ENCODE measurements at regions not wholly inside any gene's neighbourhood (a gene's known extent, or its start where the extent isn't known, plus 50 kb on each side); places are given as distances from the start of the nearest gene placed in this dataset.

DNA sequence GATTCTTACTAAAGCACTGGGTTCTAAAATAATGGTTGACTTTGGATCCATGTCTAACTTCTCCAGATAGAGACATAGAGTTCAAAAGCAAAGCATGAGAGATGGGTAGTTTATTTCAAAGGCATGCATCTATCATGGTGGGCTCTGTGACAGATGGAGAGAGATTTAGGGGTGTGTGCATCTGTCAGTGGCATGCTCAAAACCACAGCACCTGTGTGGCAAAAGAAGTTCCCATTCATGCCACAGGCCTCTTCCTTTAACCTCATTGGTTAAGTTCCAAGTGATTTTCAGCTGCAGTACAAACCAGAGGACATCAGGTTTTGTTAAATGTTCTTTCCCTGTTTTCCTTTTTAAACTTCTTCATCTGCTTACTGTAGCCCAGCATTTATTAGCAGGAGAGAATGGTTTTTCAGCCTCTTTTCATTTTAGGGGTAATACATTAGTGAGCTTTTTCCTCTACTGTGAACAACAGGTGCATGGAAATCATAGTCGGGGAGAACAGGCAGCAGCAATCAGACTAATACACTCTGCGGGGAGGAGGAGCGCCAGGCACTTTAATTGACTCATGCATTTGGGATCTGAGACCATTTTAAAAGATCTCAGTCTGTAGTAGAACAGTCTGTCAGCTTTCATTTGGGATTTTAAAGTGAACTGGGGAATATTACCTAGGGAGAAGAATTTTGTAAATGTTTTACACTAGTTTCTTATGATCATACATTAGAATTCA is 52.4 kb upstream of the UPP2 start:
- DNase-seq: no peak

DNA sequence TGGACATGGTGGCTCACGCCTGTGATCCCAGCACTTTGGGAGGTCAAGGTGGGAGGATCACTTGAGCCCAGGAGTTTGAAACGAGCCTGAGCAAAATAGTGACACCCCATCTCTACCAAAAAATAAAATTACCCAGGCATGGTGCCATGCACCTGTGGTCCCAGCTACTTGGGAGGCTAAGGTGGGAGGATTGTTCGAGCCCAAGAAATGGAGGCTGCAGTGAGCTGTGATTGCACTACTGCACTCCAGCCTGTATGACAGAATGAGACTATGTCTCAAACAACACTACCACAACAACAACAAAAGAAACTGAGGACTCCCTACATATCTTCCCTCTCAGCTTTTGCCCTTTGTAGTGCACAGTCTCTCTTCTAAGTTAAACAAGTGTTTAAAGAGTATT is 53.3 kb upstream of the UPP2 start:
- no peak for DNase-seq

DNA sequence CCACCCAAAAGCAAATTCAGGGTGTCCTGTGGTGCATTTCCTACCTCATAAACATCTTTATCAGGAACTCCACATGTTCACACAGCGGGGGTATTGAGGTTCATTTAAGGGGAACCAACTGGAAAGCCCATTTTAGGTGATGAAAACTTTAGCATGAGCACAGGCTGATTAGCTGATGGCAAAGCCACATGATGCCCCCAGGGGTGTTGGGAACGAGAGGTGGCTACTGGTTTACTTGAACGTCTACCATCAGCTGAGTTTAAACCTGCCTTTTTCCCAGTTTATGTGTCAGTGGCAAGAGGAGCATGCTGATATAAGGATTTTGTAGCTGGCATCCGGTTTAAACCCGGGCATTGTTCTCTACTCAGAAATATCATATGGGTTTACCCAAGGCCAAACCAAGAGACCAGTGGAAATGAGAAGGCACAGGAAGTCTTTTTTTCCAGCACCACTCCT is 54.5 kb upstream of the UPP2 start:
- no peak for DNase-seq

- DNase-seq: no peak
These were observed 55.4 kb upstream of the UPP2 start for GRCh38 chr2:158046121-158046880.

DNA sequence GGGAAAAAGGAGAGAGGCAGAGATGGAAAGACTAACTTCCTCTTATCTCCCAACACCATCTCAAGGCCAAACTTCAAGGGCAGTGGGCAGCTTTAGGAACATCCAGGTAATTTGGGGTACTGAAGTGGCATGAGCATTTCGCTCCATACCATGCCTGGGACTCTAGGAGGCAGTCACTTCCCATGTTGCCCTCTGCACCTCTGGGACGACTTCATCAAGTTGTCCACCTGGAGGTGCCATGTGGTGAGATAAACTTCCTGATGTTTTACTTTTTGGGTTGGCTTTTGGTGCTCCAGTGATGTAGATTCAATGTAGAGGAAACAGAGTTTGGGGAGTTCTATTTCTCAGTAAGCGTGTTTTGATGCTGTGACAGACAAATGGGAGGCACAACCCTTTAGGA is 56.3 kb upstream of the UPP2 start:
- DNase-seq: no peak

- no peak for DNase-seq
These were observed 58.3 kb upstream of the UPP2 start for GRCh38 chr2:158043181-158043948.

- no peak for DNase-seq
These were observed 59.0 kb upstream of the UPP2 start for GRCh38 chr2:158042666-158043065.

DNA sequence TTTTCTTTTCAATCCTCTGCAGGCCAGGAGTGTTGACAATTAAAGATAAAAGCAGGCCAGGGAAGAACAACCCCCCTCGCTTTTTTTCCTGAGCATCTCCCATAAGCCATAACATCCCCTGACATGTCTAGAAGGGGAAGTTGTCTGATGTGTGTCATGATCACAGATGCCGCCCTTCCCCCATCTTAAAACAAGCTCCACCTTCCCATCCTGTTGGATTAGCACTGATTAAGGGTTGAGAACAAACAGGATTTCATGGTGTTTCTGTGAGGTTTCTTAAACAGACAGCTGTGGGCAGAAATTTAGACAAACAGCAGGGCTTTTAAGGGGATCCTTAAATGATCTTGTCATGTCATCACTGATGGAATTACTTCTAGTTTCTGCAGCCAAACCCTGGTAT is 59.4 kb upstream of the UPP2 start:
- DNase-seq: no peak

- no peak for DNase-seq
These were observed 60.3 kb upstream of the UPP2 start for GRCh38 chr2:158041400-158041799.

DNA sequence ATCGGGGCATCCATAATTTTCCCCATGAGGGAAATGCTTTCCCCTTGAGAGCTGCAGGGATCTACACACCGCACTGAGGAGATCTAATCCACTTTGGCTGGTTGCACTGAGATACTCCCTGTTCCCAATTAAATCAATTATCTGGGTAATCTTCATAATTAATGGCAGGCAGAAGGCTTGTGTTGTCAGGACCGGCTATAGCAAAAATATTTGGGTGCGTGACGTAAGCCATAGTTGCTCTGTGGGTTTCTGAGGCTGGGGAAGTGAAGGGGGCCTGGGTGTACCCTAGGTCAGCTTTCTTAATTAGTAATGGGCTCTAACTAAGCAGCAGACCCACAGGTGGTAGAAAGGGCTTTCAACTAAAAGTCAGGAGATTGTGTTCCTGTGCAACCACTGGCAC is 62.8 kb upstream of the UPP2 start:
- no peak for DNase-seq

- DNase-seq: peak; percentile 59
These were observed 67.3 kb upstream of the UPP2 start for GRCh38 chr2:158034198-158034866.

DNA sequence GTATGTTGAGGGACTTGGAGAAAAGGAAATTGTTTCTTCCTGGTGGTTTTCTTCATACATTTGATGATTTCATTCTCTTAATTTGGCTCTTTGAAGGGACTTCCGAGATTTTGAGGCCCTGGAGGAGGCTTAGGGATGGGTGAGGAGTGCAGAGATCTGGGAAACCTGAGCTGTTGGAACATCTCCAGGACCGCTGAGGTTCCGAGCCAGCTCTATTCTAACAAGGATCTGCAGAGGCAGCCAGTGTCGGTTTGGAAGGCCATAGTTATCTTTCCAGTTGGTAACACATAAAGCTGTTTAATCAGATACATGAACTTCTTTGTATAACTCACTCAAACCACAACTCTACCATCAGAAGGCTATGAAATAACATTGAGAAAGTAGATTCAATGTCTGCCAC is 70.3 kb upstream of the UPP2 start:
- DNase-seq: no peak

- DNase-seq: no peak
These were observed 76.2 kb upstream of the UPP2 start for GRCh38 chr2:158025255-158025996.

GRCh38 chr2:158024288-158024898 is 77.3 kb upstream of the UPP2 start:
- peak; percentile 53 for DNase-seq

- DNase-seq: no peak
These were observed 78.8 kb upstream of the UPP2 start for GRCh38 chr2:158022888-158023287.

DNA sequence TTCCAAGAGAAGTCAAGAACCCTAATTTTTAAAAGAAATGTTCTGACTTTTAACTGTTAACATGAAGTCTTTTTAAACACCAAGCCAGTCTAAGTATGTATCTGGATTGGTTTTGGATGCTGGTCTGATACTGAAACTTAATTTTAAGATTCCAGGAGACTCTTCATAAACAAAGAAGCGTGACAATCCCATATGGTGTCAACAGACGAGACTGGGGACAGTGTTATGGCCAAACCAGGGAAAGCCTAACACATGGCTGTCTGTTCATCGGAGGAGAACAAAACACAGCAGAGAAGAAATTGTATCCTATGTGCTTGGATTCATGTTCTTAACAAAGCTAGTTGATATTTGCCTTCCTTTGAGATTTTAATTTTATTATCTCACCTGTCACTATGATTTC is 80.5 kb upstream of the UPP2 start:
- DNase-seq: no peak

DNA sequence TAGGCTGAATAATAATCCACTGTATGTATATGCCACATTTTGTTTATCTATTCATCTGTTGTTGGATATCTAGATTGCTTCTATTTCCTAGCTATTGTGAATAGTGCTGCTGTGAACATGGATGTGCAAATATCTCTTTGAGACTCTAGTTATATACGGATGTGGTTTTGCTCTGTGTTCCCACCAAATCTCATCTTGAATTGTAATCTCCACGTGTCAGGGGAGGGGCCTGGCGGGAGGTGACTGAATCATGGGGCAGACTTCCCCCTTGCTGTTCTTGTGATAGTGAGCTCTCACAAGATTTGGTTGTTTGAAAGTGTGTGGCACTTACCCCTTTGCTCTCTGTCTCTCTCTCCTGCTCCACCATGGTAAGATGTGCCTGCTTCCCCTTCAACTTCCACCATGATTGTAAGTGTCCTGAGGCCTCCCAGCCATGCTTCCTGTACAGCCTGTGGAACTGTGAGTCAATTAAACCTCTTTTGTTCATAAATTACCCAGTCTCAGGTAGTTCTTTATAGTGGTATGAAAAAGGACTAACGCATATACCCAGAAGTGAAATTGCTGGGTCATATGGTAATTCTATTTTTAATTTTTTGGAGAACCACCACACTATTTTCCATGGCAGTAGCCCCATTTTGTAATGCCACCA is 86.1 kb upstream of the UPP2 start:
- no peak for DNase-seq

DNA sequence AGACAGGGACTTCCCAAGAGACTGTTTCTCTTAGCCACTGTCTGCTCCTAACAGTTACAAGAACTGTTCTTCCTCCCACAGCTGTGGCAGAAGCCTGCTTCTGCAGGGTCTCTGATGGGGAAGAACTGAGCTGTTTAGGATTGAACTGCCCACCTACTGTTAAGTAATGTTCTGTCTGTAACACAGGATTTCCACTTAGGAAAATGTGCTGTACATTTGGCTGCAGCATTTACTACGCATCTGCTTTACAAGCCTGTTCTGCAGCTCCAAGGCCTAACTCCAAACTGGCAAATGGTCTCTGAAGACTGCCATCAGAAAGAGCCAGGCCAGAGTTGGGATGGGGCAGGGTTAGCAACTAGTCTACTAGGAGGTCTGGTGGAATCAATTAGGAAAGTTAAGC is 87.8 kb upstream of the UPP2 start:
- no peak for DNase-seq

GRCh38 chr2:158011055-158011771 is 90.5 kb upstream of the UPP2 start:
- DNase-seq: no peak

DNA sequence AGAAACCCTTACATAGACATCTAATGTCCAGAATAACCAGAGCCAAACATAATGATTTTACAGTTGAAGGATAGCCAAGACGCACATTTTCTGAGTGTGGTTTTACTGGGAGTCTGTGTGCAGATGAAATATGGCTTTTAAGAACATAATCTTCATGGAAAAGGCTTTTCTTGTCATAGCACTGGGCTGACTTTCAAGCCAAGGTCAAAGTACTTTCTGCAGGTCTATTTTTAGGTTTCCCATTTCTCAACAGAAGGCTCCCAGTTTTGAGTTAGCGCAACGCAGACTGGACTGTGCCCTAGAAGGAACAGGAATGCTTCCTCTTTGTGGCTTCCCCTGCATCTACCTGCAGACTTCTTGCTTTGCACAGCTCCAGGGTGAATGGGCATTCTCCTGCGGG is 92.3 kb upstream of the UPP2 start:
- no peak for DNase-seq
